GM12878 (cell line): ENCODE measurements at regions not wholly inside any gene's neighbourhood (a gene's known extent, or its start where the extent isn't known, plus 50 kb on each side); places are given as distances from the start of the nearest gene placed in this dataset.

Experiments
- FOS ChIP-seq: IDR thresholded peaks from 3 replicates; pipeline ENCODE4 v1.6.1; 2011; ENCODE audit warnings: borderline replicate concordance; ENCODE audit not compliant: insufficient read length; ENCODE audit errors: extremely low read depth
- POLR2A ChIP-seq: IDR thresholded peaks from 2 replicates; pipeline ENCODE4 v1.6.1; 2011; ENCODE audit warnings: low read depth, mild to moderate bottlenecking, low read length
- RELA ChIP-seq: fragments of 450-650 bp; IDR thresholded peaks from 2 replicates; pipeline ENCODE4 v1.8.0; 2014; ENCODE audit warnings: borderline replicate concordance; ENCODE audit not compliant: partially characterized antibody
- REST ChIP-seq: IDR thresholded peaks from 2 replicates; pipeline ENCODE4 v1.6.1; 2012; ENCODE audit warnings: mild to moderate bottlenecking, low read depth, low read length
- TF ChIP-seq, protein P1 (sequence below), 3 experiments: IDR thresholded peaks in 2 of 3; conservative IDR thresholded peaks in 1 of 3; 2 replicates each; pipeline ENCODE4 v1.5.1; 2011; ENCODE audit warnings: low read depth in 3 of 3, low read length in 3 of 3, mild to moderate bottlenecking in 3 of 3, control low read depth in 2 of 3, moderate library complexity in 2 of 3, inconsistent platforms in 1 of 3, mixed read lengths in 1 of 3; ENCODE audit not compliant: control insufficient read depth in 2 of 3, insufficient read depth in 1 of 3; ENCODE audit errors: extremely low read depth in 1 of 3
- TF ChIP-seq, protein P2 (sequence below): IDR thresholded peaks from 2 replicates; pipeline ENCODE4 v1.6.1; 2012; ENCODE audit warnings: low read depth, low read length, improper control_type of control experiment

GRCh38 chr5:97750576-97750975 lies 567.5 kb upstream of the RIOK2 start:
- TF ChIP-seq POLR2A = no peak
- no peak for TF ChIP-seq FOS
- TF ChIP-seq, protein P1, sequence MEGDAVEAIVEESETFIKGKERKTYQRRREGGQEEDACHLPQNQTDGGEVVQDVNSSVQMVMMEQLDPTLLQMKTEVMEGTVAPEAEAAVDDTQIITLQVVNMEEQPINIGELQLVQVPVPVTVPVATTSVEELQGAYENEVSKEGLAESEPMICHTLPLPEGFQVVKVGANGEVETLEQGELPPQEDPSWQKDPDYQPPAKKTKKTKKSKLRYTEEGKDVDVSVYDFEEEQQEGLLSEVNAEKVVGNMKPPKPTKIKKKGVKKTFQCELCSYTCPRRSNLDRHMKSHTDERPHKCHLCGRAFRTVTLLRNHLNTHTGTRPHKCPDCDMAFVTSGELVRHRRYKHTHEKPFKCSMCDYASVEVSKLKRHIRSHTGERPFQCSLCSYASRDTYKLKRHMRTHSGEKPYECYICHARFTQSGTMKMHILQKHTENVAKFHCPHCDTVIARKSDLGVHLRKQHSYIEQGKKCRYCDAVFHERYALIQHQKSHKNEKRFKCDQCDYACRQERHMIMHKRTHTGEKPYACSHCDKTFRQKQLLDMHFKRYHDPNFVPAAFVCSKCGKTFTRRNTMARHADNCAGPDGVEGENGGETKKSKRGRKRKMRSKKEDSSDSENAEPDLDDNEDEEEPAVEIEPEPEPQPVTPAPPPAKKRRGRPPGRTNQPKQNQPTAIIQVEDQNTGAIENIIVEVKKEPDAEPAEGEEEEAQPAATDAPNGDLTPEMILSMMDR (IDR thresholded peaks at IDR 0.05 in 2 of 3, conservative IDR thresholded peaks at IDR 0.05 in 1 of 3; ENCODE audit: control insufficient read depth in 2 of 3, extremely low read depth in 1 of 3, insufficient read depth in 1 of 3, low read depth in 3 of 3, low read length in 3 of 3) = no peak
- no peak for TF ChIP-seq RELA
- TF ChIP-seq, protein P2, sequence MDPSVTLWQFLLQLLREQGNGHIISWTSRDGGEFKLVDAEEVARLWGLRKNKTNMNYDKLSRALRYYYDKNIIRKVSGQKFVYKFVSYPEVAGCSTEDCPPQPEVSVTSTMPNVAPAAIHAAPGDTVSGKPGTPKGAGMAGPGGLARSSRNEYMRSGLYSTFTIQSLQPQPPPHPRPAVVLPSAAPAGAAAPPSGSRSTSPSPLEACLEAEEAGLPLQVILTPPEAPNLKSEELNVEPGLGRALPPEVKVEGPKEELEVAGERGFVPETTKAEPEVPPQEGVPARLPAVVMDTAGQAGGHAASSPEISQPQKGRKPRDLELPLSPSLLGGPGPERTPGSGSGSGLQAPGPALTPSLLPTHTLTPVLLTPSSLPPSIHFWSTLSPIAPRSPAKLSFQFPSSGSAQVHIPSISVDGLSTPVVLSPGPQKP = no peak
- no peak for TF ChIP-seq REST
